Left lung (tissue), 4 donors: ENCODE measurements at regions not wholly inside any gene's neighbourhood (a gene's known extent, or its start where the extent isn't known, plus 50 kb on each side); places are given as distances from the start of the nearest gene placed in this dataset.

Experiments used
- ATAC-seq: fragments of 200-7000 bp; cut with Tn5 transposase; one replicate; pipeline ENCODE4 v1.9.1; 2020; ENCODE audit warnings: moderate library complexity
- DNase-seq, 4 donors: peaks; one replicate each; pipeline ENCODE4 v3.0.0-alpha.2; 2013 to 2020
- H3K27ac ChIP-seq, 2 donors: fragments of 200-600 bp; sonication (generic) in 1 of 2; one replicate each; pipeline versions ENCODE4 v1.5.0 to v1.8.0; 2020 to 2021
- H3K27me3 ChIP-seq, 2 donors: fragments of 200-600 bp; sonication (generic) in 1 of 2; one replicate each; pipeline versions ENCODE4 v1.5.0 to v1.8.0; 2020 to 2021
- H3K36me3 ChIP-seq, 2 donors: fragments of 200-600 bp; sonication (generic) in 1 of 2; one replicate each; pipeline versions ENCODE4 v1.5.0 to v1.8.0; 2020 to 2021
- H3K4me1 ChIP-seq, 2 donors: fragments of 200-600 bp; one replicate each; pipeline ENCODE4 v1.8.0; 2021
- H3K4me3 ChIP-seq, 2 donors: fragments of 200-600 bp; sonication (generic) in 1 of 2; one replicate each; pipeline versions ENCODE4 v1.5.0 to v1.8.0; 2020 to 2021; ENCODE audit warnings: mild to moderate bottlenecking in 1 of 2
- H3K9me3 ChIP-seq, 2 donors: fragments of 200-600 bp; sonication (generic) in 1 of 2; one replicate each; pipeline versions ENCODE4 v1.5.0 to v1.8.0; 2020 to 2021
- CTCF ChIP-seq, 2 donors: fragments of 200-600 bp; sonication (generic) in 1 of 2; IDR thresholded peaks; one replicate each; pipeline versions ENCODE4 v1.5.0 to v1.8.0; 2021; ENCODE audit warnings: antibody characterized with exemption in 2 of 2
- intact Hi-C, 2 donors: fragments of 100-400 bp; cut with DNase I; formaldehyde crosslinking; loops; one replicate each; pipeline versions ENCODE4 v1.11.2 to v1.14.2; 2022
- donor health status: DM: no; HTN: yes; CAD: no.
- donor health status: DM: no; HTN: no; CAD: no.

DNA sequence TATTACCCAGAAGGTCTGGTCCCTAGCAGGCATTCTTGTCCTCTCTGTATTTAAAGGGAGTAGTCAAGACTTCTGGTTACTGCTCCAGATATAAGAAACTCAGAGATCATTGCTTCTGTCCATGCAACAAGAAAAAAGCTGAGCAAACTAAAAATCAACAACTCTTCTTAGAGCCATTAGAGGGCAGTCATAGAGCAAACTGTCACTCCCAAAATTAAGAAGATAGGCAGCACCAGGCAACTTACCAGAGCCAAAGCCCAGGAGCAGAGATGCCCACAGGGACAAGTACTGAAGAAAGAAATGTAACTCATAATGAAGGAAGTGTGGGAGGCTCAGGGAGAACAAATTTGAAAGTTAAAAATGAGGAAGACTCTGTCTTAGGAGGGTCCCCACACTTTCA is 472.9 kb upstream of the COBL start:
- no peak overlapping the region for H3K27ac ChIP-seq
- no peak for TF ChIP-seq CTCF (IDR thresholded peaks at IDR 0.05)
- no peaks in the 10 kb centered on the region for H3K27me3 ChIP-seq
- no peaks in the 10 kb centered on the region for H3K36me3 ChIP-seq
- no peak overlapping the region for H3K4me3 ChIP-seq
- intact Hi-C loops, result no loop called here
- ATAC-seq, result no peak
- H3K9me3 ChIP-seq, result peaks cover 0 to 3% of the 10 kb centered on the region in 2 donors
- DNase-seq, result peak in 1 of 4 donors; percentile 27
- H3K4me1 ChIP-seq, result no peaks in the 10 kb centered on the region

DNA sequence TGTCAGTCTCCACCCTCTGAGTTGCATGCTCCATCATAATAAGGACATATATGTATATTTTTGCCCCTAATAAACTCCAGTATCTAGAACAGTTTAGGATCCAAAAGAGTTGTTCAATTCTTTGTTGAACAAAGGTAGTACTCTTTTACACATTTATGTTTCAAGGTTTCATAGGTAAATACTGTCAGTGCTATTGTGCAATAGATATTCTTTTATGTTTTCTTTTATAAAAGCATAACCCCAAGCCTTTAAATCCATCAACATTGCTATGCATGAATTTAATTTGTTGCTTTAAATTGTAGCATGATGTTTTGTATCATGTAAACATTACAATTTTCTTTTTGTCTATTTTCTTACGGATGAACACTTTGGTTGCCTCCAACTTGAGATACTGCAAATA is 469.7 kb upstream of the COBL start:
- peaks cover 0 to 3% of the 10 kb centered on the region in 2 donors for H3K9me3 ChIP-seq
- H3K36me3 ChIP-seq, result no peaks in the 10 kb centered on the region
- H3K4me3 ChIP-seq, result no peak overlapping the region
- ATAC-seq, result no peak
- no peaks in the 10 kb centered on the region for H3K27me3 ChIP-seq
- intact Hi-C loops, result no loop called here
- H3K27ac ChIP-seq, result no peak overlapping the region
- no peaks in the 10 kb centered on the region for H3K4me1 ChIP-seq
- no peak for TF ChIP-seq CTCF (IDR thresholded peaks at IDR 0.05)
- no peak for DNase-seq

DNA sequence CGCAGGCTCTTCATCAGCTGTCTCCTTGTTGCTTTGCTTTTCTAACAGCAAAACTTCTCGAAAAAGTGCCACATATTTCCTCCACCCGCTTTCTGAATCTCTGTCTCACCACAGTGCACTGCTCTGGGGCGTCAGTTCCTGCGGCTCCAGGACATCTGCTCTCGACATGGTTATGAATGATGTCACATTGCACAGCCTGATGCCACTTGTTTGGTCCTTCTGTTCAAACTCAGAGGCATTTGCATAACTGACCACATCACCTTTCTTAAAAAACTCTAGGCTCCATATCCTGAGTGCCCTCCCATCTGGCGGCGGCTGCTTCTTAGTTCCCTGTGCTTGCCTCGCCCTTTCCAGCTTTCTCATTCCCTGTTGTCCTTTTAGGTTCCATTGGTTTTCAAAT is 469.3 kb upstream of the COBL start:
- Histone ChIP-seq H3K27me3 (no peaks in the 10 kb centered on the region), H3K27ac (no peak overlapping the region), H3K4me3 (no peak overlapping the region), H3K4me1 (no peaks in the 10 kb centered on the region), H3K36me3 (no peaks in the 10 kb centered on the region), H3K9me3 (peaks cover 0 to 3% of the 10 kb centered on the region in 2 donors)
- intact Hi-C loops, result no loop called here
- no peak for TF ChIP-seq CTCF (IDR thresholded peaks at IDR 0.05)
- DNase-seq (peak in 1 of 4 donors; percentile 22), ATAC-seq (no peak)

DNA sequence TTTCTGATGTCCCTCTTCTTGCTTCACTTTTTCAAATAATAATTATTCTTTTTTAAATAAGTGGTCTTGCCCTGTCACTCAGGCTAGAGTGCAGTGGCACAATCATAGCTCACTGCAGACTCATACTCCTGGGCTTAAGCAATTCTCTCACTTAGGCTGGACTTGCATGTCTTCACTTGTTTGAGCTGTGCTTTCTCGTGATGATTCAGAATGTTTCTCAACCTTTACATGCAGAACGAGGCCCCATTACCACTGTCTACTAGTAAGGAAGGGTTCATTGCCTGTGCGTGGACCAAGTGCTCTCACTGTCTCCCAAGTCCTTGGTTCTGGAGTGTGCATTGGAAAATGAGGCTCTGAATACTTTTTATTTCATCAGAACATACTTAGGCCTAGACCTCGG is 468.6 kb upstream of the COBL start:
- H3K36me3 ChIP-seq, result no peaks in the 10 kb centered on the region

DNA sequence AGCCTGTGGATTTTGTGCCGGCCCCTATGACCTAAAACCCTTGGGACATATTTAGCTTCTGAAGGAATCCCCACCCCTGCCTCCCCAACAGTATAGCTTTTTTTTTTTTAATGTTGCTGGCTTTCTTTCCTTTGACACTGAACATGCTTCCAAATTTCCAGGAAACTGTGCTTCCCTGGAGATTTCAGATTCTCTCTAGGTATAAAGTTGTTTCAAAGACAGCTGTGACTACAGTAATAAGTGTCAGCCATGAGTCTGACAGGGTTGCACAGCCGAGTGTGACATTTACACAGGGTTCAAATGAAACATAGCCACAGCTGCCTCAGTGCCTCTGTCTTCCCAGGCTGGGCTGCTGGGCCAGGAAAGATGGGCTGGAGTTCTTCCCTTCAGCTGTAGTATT is 466.6 kb upstream of the COBL start:
- DNase-seq (no peak), ATAC-seq (no peak)
- no peaks in the 10 kb centered on the region for H3K36me3 ChIP-seq
- no peak for TF ChIP-seq CTCF (IDR thresholded peaks at IDR 0.05)
- no peaks in the 10 kb centered on the region for H3K4me1 ChIP-seq
- H3K9me3 ChIP-seq, result peaks cover 0 to 3% of the 10 kb centered on the region in 2 donors
- intact Hi-C loops, result no loop called here
- no peak overlapping the region for H3K4me3 ChIP-seq
- H3K27me3 ChIP-seq, result no peaks in the 10 kb centered on the region
- H3K27ac ChIP-seq, result no peak overlapping the region

More for the DNA sequence above, 468.6 kb upstream of the COBL start:
- DNase-seq (no peak), ATAC-seq (no peak)
- no peak for TF ChIP-seq CTCF (IDR thresholded peaks at IDR 0.05)
- Histone ChIP-seq H3K9me3 (peaks cover 0 to 3% of the 10 kb centered on the region in 2 donors), H3K4me3 (no peak overlapping the region), H3K27me3 (no peaks in the 10 kb centered on the region), H3K4me1 (no peaks in the 10 kb centered on the region), H3K27ac (no peak overlapping the region)
- intact Hi-C loops, result no loop called here
